Gastrocnemius medialis (tissue), 4 donors: ENCODE measurements at regions not wholly inside any gene's neighbourhood (a gene's known extent, or its start where the extent isn't known, plus 50 kb on each side); places are given as distances from the start of the nearest gene placed in this dataset.
"Not testable (repeated sequence)": the region's sequence is repeated elsewhere in the genome, so short reads cannot be mapped to it uniquely, and the experiment has no call there.

Experiments
- ATAC-seq, 2 donors: fragments of 150-250 bp; one replicate each; pipeline ENCODE4 v1.9.1; 2016
- DNase-seq, 2 donors: peaks; one replicate each; pipeline ENCODE4 v3.0.0-alpha.2; 2019
- H3K27ac ChIP-seq, 4 donors: fragments of 200-600 bp; sonication (generic); 1 replicate in 1 of 4; 2 replicates in 3 of 4; pipeline ENCODE4 v1.5.1; 2016 to 2018; ENCODE audit warnings: mild to moderate bottlenecking in 2 of 4, moderate library complexity in 1 of 4
- H3K27me3 ChIP-seq, 3 donors: fragments of 200-600 bp; sonication (generic) in 2 of 3; 1 replicate in 1 of 3; 2 replicates in 2 of 3; pipeline versions ENCODE4 v1.5.1 to v1.6.0; 2016 to 2019; ENCODE audit warnings: mild to moderate bottlenecking in 1 of 3, moderate library complexity in 1 of 3
- H3K36me3 ChIP-seq, 2 donors: fragments of 200-600 bp; sonication (generic) in 1 of 2; one replicate each; pipeline ENCODE4 v1.5.1; 2017 to 2018
- H3K4me1 ChIP-seq, 2 donors: fragments of 200-600 bp; sonication (generic) in 1 of 2; one replicate each; pipeline ENCODE4 v1.5.1; 2016 to 2017; ENCODE audit warnings: mild to moderate bottlenecking in 2 of 2
- H3K4me3 ChIP-seq, 4 donors: fragments of 200-600 bp; sonication (generic) in 3 of 4; 1 replicate in 1 of 4; 2 replicates in 3 of 4; pipeline ENCODE4 v1.5.1; 2016 to 2019; ENCODE audit warnings: mild to moderate bottlenecking in 2 of 4
- H3K9me3 ChIP-seq, 3 donors: fragments of 200-600 bp; sonication (generic) in 2 of 3; 1 replicate in 1 of 3; 2 replicates in 2 of 3; pipeline ENCODE4 v1.5.1; 2016 to 2019
- POLR2A ChIP-seq, 2 donors: fragments of 450-650 bp; IDR thresholded peaks; one replicate each; pipeline ENCODE4 v1.6.1; 2017; ENCODE audit warnings: antibody characterized with exemption in 2 of 2, mild to moderate bottlenecking in 2 of 2, moderate library complexity in 2 of 2
- in situ Hi-C, 4 donors: fragments of 200-750 bp; cut with MboI; loops; one replicate each; pipeline versions ENCODE4 v1.15.0 to v1.8.0; 2017; ENCODE audit warnings: low sequenced_read_pairs in 4 of 4
- intact Hi-C: fragments of 100-400 bp; cut with DNase I; formaldehyde crosslinking; loops from one replicate; pipeline ENCODE4 v1.15.1; 2023; ENCODE audit warnings: low total_unique reads
- TF ChIP-seq, protein P1 (sequence below), 5 experiments: fragments of 450-650 bp in 3 of 5; fragments of 200-600 bp in 2 of 5; sonication (generic) in 2 of 5; IDR thresholded peaks in 4 of 5; conservative IDR thresholded peaks in 1 of 5; 1 replicate in 4 of 5; 2 replicates in 1 of 5; pipeline ENCODE4 v1.5.1; 2016 to 2019; ENCODE audit warnings: antibody characterized with exemption in 5 of 5, mild to moderate bottlenecking in 3 of 5, moderate library complexity in 3 of 5

- in situ Hi-C loops: no loop called here
- ATAC-seq: no peak
- no peak for DNase-seq
- no peak overlapping the region for H3K27ac ChIP-seq
- H3K4me1 ChIP-seq: peaks cover 6 to 7% of the 10 kb centered on the region in 2 donors
- H3K4me3 ChIP-seq: no peak overlapping the region
- no peaks in the 10 kb centered on the region for H3K27me3 ChIP-seq
- intact Hi-C loops: no loop called here
- no peaks in the 10 kb centered on the region for H3K9me3 ChIP-seq
- H3K36me3 ChIP-seq: no peaks in the 10 kb centered on the region
- no peak for TF ChIP-seq POLR2A (IDR thresholded peaks at IDR 0.05)
- TF ChIP-seq, protein P1, sequence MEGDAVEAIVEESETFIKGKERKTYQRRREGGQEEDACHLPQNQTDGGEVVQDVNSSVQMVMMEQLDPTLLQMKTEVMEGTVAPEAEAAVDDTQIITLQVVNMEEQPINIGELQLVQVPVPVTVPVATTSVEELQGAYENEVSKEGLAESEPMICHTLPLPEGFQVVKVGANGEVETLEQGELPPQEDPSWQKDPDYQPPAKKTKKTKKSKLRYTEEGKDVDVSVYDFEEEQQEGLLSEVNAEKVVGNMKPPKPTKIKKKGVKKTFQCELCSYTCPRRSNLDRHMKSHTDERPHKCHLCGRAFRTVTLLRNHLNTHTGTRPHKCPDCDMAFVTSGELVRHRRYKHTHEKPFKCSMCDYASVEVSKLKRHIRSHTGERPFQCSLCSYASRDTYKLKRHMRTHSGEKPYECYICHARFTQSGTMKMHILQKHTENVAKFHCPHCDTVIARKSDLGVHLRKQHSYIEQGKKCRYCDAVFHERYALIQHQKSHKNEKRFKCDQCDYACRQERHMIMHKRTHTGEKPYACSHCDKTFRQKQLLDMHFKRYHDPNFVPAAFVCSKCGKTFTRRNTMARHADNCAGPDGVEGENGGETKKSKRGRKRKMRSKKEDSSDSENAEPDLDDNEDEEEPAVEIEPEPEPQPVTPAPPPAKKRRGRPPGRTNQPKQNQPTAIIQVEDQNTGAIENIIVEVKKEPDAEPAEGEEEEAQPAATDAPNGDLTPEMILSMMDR (IDR thresholded peaks at IDR 0.05 in 4 of 5, conservative IDR thresholded peaks at IDR 0.05 in 1 of 5): no peak
Measured at GRCh38 chr6:150692604-150693003, 92.9 kb downstream of the PLEKHG1 start.

DNA sequence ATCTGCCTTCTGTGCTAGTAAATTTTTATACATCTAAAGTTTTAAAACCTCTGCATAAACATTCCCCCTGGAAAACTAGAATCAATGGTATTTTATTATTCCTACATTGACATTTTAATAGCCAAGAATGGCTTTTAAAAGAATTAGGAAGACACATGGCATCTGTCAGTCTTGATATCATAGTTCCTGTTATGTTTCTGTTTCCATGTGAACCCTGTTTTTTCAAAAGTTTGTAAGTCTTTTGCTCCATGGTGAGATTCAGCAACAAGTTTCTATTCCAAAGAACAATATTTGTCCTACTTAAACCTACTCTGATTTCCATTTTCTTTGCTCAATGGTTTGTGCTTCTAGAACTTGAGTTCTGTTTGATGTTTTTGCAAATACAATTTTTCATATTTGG is 95.2 kb downstream of the PLEKHG1 start:
- DNase-seq: no peak
- TF ChIP-seq, protein P1 (IDR thresholded peaks at IDR 0.05 in 4 of 5, conservative IDR thresholded peaks at IDR 0.05 in 1 of 5): no peak
- TF ChIP-seq POLR2A (IDR thresholded peaks at IDR 0.05): no peak
- no peak for ATAC-seq
- Histone ChIP-seq H3K4me3 (no peak overlapping the region), H3K4me1 (peaks cover 0 to 6% of the 10 kb centered on the region in 2 donors), H3K27me3 (no peaks in the 10 kb centered on the region), H3K9me3 (no peaks in the 10 kb centered on the region), H3K36me3 (no peaks in the 10 kb centered on the region), H3K27ac (no peak overlapping the region)
- intact Hi-C loops (no loop called here), in situ Hi-C loops (no loop called here)

- Histone ChIP-seq H3K4me1 (peaks cover 0 to under 1% of the 10 kb centered on the region in 2 donors), H3K27ac (no peak overlapping the region), H3K9me3 (no peaks in the 10 kb centered on the region), H3K4me3 (no peak overlapping the region), H3K36me3 (no peaks in the 10 kb centered on the region), H3K27me3 (no peaks in the 10 kb centered on the region)
- DNase-seq (no peak), ATAC-seq (no peak)
- TF ChIP-seq, protein P1 (IDR thresholded peaks at IDR 0.05 in 4 of 5, conservative IDR thresholded peaks at IDR 0.05 in 1 of 5): no peak
- TF ChIP-seq POLR2A (IDR thresholded peaks at IDR 0.05): no peak
- in situ Hi-C loops: no loop called here
- intact Hi-C loops: no loop called here
Measured at GRCh38 chr6:150695652-150696051, 96.0 kb downstream of the PLEKHG1 start.

DNA sequence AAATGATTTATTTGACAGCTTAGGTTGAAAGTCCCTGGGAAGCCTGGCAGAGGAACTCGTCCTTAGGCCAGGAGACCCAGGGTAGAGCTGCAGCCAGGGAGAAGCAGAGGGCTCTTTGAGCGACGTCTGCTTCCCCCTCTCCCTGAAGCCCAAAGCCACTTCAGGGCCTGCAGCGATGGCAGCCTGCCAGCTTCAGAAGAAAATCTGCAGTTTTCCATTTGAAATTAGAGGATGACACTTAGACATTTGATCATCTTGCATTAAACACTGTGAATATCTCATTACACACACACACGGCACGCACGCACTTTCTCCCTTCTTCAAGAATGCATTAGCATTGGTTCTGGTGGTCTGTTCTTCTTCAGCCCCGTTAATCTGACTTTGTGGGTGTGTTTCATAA is 96.5 kb downstream of the PLEKHG1 start:
- H3K4me3 ChIP-seq: no peak overlapping the region
- TF ChIP-seq, protein P1 (IDR thresholded peaks at IDR 0.05 in 4 of 5, conservative IDR thresholded peaks at IDR 0.05 in 1 of 5): no peak
- TF ChIP-seq POLR2A (IDR thresholded peaks at IDR 0.05): no peak
- ATAC-seq (no peak), DNase-seq (no peak)
- no peaks in the 10 kb centered on the region for H3K4me1 ChIP-seq
- in situ Hi-C loops (no loop called here), intact Hi-C loops (no loop called here)
- no peak overlapping the region for H3K27ac ChIP-seq
- no peaks in the 10 kb centered on the region for H3K36me3 ChIP-seq
- H3K27me3 ChIP-seq: no peaks in the 10 kb centered on the region
- H3K9me3 ChIP-seq: no peaks in the 10 kb centered on the region

DNA sequence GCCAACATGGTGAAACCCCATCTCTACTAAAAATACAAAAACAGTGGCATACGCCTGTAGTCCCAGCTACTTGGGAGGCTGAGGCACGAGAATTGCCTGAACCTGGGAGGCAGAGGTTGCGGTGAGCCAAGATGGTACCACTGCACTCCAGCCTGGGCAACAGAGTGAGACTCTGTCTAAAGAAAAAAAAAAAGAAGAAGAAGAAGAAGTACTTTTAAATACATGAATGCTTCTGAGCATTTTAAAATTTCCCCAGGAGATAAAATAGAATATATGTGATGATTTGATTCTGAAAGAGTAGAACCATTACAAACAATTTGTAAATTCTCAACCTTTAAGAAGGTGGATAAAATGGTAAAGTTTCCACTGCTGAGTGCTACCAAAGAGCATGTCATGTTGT is 97.2 kb downstream of the PLEKHG1 start:
- intact Hi-C loops, ATAC-seq, H3K4me1 ChIP-seq, H3K9me3 ChIP-seq, in situ Hi-C loops, H3K27me3 ChIP-seq, DNase-seq, H3K36me3 ChIP-seq, H3K27ac ChIP-seq, H3K4me3 ChIP-seq: not testable (repeated sequence)
